Right lobe of liver (tissue), 4 donors: ENCODE measurements at regions not wholly inside any gene's neighbourhood (a gene's known extent, or its start where the extent isn't known, plus 50 kb on each side); places are given as distances from the start of the nearest gene placed in this dataset.

Source experiments
- CTCF ChIP-seq, 4 donors: fragments of 200-600 bp in 3 of 4; fragments of 450-650 bp in 1 of 4; IDR thresholded peaks; one replicate each; pipeline versions ENCODE4 v1.5.1 to v1.8.0; 2016 to 2022; ENCODE audit warnings: antibody characterized with exemption in 4 of 4, mild to moderate bottlenecking in 2 of 4
- POLR2A ChIP-seq: fragments of 450-650 bp; IDR thresholded peaks from one replicate; pipeline ENCODE4 v1.6.1; 2017; ENCODE audit warnings: antibody characterized with exemption, mild to moderate bottlenecking
- donor health status: DM: no; HTN: no; CAD: no.
- donor health status: DM: no; HTN: no; CAD: no.
- donor health status: DM: no; HTN: yes; CAD: no.

DNA sequence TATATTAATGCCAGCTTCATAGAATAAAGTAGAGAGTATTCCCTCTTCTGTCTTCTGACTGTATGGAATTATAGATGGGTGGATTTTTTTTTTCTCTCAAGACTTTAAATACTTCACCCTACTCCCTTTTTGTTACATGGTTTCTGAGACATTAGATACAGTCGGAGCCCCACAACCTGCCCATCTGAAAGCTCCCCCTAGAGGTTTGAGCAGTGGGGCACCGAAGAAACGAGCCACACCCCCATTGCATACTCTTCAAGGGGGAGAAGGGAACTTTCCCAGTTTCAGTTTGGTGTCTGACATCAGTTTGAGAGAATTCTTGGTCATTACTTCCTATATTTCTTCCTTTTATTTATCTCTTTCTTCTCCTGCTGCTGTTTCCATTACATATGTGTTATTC is 437.6 kb upstream of the AGA start:
- TF ChIP-seq CTCF (IDR thresholded peaks at IDR 0.05) (no peak), POLR2A (no peak)
